ENCODE measurements at regions not wholly inside any gene's neighbourhood (a gene's known extent, or its start where the extent isn't known, plus 50 kb on each side); places are given as distances from the start of the nearest gene placed in this dataset.

GRCh38 chr4:63349674-63350025, 1059.6 kb downstream of the TECRL start:
- Histone ChIP-seq H3K4me1 (ENCODE audit: insufficient read depth, low read length) (no peaks in the 10 kb centered on the region), H3K79me2 (ENCODE audit: insufficient read depth, low read length) (no peaks in the 10 kb centered on the region), H3K4me2 (ENCODE audit: insufficient read depth, low read length) (no peak overlapping the region), H3K27me3 (ENCODE audit: insufficient read depth, low read length) (no peaks in the 10 kb centered on the region), H3K9me3 (ENCODE audit: low read depth, low read length) (no peaks in the 10 kb centered on the region), H3K27ac (ENCODE audit: low read depth, low read length) (no peak overlapping the region), H3K36me3 (ENCODE audit: insufficient read depth, low read length) (no peaks in the 10 kb centered on the region), H3K4me3 (ENCODE audit: insufficient read depth, low read length) (no peak overlapping the region), H4K20me1 (ENCODE audit: insufficient read depth, low read length) (no peaks in the 10 kb centered on the region), H2AFZ (ENCODE audit: low read length) (no peak overlapping the region)
- DNase-seq (ENCODE audit: insufficient read length, low spot score, missing footprints), result no peak
- TF ChIP-seq CTCF (IDR thresholded peaks at IDR 0.05; ENCODE audit: extremely low read depth, low read depth, low read length), result no peak

GRCh38 chr4:63348735-63349673, 1060.2 kb downstream of the TECRL start:
- peak; percentile 57 for DNase-seq (ENCODE audit: insufficient read length, low spot score, missing footprints)
- H3K27ac ChIP-seq (ENCODE audit: low read depth, low read length), result no peak overlapping the region
- H4K20me1 ChIP-seq (ENCODE audit: insufficient read depth, low read length), result no peaks in the 10 kb centered on the region
- TF ChIP-seq CTCF (IDR thresholded peaks at IDR 0.05; ENCODE audit: extremely low read depth, low read depth, low read length), result no peak
- H3K4me1 ChIP-seq (ENCODE audit: insufficient read depth, low read length), result no peaks in the 10 kb centered on the region
- H3K4me3 ChIP-seq (ENCODE audit: insufficient read depth, low read length), result no peak overlapping the region
- H3K79me2 ChIP-seq (ENCODE audit: insufficient read depth, low read length), result no peaks in the 10 kb centered on the region
- H3K36me3 ChIP-seq (ENCODE audit: insufficient read depth, low read length), result no peaks in the 10 kb centered on the region
- H3K9me3 ChIP-seq (ENCODE audit: low read depth, low read length), result no peaks in the 10 kb centered on the region
- no peak overlapping the region for H2AFZ ChIP-seq (ENCODE audit: low read length)
- no peaks in the 10 kb centered on the region for H3K27me3 ChIP-seq (ENCODE audit: insufficient read depth, low read length)
- H3K4me2 ChIP-seq (ENCODE audit: insufficient read depth, low read length), result no peak overlapping the region

GRCh38 chr4:63325140-63325539, 1084.1 kb downstream of the TECRL start:
- Histone ChIP-seq H3K4me2 (ENCODE audit: insufficient read depth, low read length) (no peak overlapping the region), H3K27ac (ENCODE audit: low read depth, low read length) (no peak overlapping the region), H3K4me3 (ENCODE audit: insufficient read depth, low read length) (no peak overlapping the region), H2AFZ (ENCODE audit: low read length) (no peak overlapping the region), H3K27me3 (ENCODE audit: insufficient read depth, low read length) (no peaks in the 10 kb centered on the region), H3K4me1 (ENCODE audit: insufficient read depth, low read length) (no peaks in the 10 kb centered on the region), H3K36me3 (ENCODE audit: insufficient read depth, low read length) (no peaks in the 10 kb centered on the region), H3K9me3 (ENCODE audit: low read depth, low read length) (no peaks in the 10 kb centered on the region), H3K79me2 (ENCODE audit: insufficient read depth, low read length) (no peaks in the 10 kb centered on the region), H4K20me1 (ENCODE audit: insufficient read depth, low read length) (no peaks in the 10 kb centered on the region)
- DNase-seq (ENCODE audit: insufficient read length, low spot score, missing footprints), result no peak
- TF ChIP-seq CTCF (IDR thresholded peaks at IDR 0.05; ENCODE audit: extremely low read depth, low read depth, low read length), result no peak

- no peaks in the 10 kb centered on the region for H3K4me1 ChIP-seq (ENCODE audit: insufficient read depth, low read length)
- H3K79me2 ChIP-seq (ENCODE audit: insufficient read depth, low read length), result no peaks in the 10 kb centered on the region
- H4K20me1 ChIP-seq (ENCODE audit: insufficient read depth, low read length), result no peaks in the 10 kb centered on the region
- H3K36me3 ChIP-seq (ENCODE audit: insufficient read depth, low read length), result no peaks in the 10 kb centered on the region
- H2AFZ ChIP-seq (ENCODE audit: low read length), result no peak overlapping the region
- no peak overlapping the region for H3K4me2 ChIP-seq (ENCODE audit: insufficient read depth, low read length)
- H3K27ac ChIP-seq (ENCODE audit: low read depth, low read length), result no peak overlapping the region
- no peaks in the 10 kb centered on the region for H3K27me3 ChIP-seq (ENCODE audit: insufficient read depth, low read length)
- TF ChIP-seq CTCF (IDR thresholded peaks at IDR 0.05; ENCODE audit: extremely low read depth, low read depth, low read length), result no peak
- H3K4me3 ChIP-seq (ENCODE audit: insufficient read depth, low read length), result no peak overlapping the region
- H3K9me3 ChIP-seq (ENCODE audit: low read depth, low read length), result no peaks in the 10 kb centered on the region
- no peak for DNase-seq (ENCODE audit: insufficient read length, low spot score, missing footprints)
Observed at GRCh38 chr4:63316633-63317032, 1092.6 kb downstream of the TECRL start.

Data from osteoblast (primary cell).